GM21619 (cell line): ENCODE measurements at regions not wholly inside any gene's neighbourhood (a gene's known extent, or its start where the extent isn't known, plus 50 kb on each side); places are given as distances from the start of the nearest gene placed in this dataset.

ENCODE experiments used
- ATAC-seq: cut with Tn5 transposase; IDR thresholded peaks from one replicate; pipeline ENCODE4 v1.9.1; 2021; ENCODE audit not compliant: unreplicated experiment

DNA sequence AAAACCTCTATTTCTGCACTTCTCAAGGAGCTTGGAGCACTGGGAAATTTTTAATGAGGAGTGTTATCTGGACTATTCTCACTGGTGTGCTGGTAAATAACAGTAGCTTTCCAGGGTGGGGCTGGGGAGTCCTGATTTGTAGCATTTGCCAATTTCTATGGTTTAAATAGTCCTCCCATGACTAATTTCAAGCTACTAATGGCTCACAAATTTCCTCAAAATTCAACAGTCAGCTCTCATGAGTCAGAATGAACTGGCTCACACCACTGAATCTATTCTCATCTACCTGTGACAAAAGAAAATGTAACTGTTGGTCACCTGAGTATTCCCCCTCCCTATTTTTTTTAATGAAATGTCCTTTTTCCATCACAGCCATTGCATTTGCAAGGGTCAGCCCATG is 449.6 kb downstream of the KIF16B start:
- no peak for ATAC-seq

DNA sequence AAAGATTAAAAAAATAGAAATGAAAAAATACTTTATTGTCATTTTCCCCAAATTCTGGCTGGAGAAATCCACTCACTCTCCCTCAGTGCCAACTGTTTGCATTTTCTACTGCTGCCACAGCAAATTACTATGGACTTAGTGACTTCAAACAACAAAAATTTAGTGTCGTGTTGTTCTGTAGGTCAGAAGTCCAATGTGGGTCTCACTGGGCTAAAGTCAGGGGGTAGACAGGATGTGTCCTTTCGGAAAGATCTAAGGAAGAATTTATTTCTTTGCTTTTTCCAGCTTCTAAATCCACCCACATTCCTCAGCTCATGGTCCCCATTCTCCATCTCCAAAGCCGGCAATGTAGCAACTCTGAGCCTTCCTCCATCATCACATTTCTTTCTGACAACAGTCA is 453.3 kb downstream of the KIF16B start:
- no peak for ATAC-seq

DNA sequence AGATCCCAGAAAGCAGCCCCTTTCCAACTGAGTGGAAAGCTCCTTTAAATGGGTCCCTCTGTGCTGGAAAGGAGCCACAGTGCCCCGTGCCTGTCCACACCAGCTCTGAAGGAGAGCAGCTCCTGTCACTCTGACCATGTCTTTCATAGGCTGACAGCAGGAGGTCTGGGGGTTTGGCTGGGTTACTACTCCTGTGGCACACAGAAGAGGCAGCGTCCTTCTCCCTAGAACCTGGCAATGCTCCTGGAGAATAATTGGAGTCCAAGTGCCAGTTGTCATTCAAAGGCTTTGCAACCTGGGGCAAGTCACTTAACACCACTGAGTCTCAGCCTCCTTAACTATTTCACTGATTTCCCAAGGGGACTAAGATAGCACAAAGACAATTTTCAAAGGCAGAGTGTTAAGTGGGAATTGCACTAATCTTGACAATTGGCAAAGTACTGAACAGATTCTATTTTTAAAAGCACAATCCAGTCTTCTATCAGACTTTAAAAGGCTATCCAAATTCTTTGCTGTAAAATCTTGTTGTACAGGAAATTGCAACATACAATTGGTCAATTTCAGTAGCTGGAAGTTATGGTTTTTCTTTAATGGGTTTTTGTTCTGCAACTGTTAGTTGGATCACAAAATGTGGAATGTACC is 457.2 kb downstream of the KIF16B start:
- no peak for ATAC-seq

DNA sequence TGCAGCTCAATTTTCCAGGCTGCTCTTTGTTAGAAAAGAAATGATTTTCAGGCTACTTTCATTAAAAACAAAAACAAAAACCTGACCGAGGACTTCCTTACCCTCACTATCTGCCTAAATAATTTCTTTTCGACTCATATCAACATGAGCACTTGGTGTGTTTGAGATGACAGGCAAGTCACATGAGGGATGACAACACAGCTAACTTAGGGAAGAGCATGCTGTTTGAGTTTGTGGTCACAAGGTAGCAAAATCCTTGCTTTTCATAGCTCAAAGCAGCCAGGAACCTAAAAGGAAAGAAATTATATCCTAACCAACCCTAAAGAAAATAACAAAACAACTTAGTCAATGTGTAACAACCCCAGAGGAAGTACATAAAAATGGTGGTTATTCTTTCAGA is 459.5 kb downstream of the KIF16B start:
- ATAC-seq, result no peak

DNA sequence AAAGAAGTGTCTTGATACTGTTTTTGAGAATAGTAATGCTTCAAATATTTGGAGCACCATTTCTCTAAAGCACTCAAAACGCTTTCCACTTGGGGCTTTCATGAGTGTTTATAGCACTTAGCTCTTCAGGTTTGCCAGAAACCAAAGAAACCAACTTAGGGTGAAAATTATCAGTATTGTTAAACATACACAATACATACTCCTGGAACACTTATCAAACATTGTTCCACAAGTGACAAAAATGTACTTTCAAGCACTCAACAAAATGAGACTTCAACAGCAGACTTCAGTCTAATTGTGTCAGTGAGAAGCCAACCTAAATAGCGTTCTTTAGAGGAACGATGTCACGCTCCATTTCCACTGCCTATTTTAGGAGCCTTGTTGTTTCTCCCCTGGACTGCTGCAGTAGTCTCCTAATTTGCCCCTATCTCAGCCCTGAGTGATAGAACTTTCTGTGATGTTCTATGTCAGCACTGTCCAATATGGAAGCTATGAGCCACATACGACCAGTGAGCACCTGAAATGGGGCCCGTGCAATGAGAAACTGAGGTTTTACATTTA is 461.3 kb downstream of the KIF16B start:
- ATAC-seq, result no peak

DNA sequence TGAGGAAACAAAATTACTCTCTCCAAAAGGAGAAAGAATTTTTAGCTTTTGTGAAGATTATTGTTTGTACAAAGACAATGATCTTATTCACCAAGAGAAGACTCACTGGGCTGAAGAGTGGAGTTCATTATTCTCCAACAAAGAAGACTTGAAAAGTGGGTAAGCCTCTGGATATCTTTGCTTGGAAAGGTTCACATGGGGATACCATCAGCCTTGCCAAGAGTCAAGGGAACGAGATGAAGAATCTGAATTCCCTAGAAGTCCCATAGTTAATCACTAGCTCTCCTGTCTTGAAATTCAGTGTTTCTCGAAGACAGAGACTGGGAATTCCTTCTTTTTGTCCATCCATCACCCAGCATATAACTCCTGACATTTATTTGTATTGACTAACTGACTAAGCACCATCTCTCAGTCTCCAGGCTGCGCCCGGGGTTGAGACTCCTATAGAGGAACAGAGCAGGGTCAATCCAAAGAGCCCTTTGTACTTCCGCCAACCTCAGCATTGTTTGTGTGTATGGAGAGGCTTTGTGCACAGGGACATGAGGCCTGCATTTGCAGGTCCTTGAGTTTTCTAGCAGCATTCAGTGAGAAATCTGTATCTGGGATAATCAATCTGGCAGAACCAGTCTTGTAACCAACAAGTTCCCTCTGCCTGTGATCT is 461.9 kb downstream of the KIF16B start:
- no peak for ATAC-seq

DNA sequence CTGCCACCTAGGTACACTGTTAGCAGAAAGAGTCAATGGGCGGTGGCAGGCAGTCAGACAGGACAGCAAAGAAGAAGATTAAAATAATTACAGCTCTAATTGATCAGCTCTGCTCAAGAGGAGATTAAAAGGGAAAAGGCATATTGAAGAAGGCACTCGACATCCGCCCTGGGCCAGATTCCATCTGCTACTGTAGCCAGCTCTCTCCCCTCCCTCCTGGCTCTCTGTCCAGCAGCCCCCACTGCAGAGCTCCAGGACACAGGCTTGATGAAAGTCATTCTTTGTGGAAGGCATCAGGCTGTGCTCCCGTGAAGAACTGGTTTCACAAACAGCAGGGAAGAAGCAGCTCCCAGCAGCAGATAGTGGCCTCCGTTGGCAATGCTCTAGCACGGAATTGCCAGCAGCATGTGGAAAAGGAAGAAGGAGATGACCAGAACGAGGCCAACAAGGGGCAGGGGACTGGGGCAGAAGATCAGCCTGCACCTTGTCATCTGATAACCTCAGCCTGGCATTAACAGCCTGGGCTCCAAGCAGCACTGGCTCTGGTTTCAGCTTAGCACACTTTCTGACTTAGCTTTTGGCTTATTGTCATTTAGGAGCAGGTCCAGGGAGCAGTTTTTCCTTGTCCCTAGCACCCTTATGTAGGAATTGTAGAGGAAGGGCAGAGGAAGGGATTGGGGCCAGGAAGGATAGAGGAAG is 465.9 kb downstream of the KIF16B start:
- ATAC-seq, result no peak

DNA sequence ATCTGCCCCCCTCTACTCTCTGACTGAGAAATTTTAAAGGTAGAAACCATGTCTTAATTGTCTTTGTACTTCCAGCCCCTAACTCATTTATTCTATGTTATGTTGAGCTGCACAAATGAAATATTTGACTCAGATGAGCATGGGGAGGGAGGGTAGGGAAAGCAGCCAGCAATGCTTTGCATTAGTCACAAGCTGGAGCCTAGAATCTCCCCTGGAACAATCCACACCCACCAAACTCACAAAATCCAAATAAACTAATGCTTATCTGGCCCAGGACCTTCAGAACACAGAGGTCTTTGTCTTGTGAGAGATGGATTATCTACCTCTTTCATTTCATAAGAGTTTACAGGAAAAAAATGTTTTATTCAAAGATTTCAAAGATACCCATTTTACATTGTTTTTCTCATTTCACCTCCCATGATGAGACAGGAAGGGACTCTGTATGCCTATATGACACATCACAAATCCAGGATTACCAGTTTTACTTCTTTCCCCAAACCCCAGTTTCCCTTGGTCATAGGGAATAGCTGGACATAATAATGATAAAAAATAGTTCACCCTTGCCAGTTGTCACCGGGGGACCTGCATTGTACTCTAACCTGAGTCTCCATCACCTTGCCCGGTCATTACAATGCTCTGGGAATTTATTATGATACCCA is 466.9 kb downstream of the KIF16B start:
- no peak for ATAC-seq

DNA sequence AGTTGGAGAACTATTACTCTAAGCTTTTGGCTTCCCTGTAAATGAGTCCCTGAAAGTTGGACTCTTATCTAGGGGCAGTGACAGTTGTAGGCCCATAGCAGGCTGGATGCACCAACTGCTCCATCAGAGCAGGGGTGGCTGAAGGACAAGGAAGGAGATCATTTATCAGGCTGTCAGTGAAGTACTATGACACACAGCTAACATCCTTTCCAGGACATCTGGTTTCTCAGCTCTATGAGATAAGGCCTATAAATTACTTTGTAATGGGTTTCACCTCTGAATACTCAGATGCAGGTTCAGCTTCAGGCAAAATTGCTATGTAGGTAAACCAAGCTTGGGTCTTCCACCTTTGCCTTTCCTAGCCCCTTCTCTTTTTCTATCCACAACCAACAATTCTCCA is 468.5 kb downstream of the KIF16B start:
- ATAC-seq, result no peak
